HepG2 (cell line): ENCODE measurements at regions not wholly inside any gene's neighbourhood (a gene's known extent, or its start where the extent isn't known, plus 50 kb on each side); places are given as distances from the start of the nearest gene placed in this dataset.

Experiments
- ATAC-seq: fragments of 200-7000 bp; cut with Tn5 transposase; 3 replicates; pipeline ENCODE4 v1.9.1; 2020; ENCODE audit warnings: mild to moderate bottlenecking, moderate library complexity
- BruUV-seq: library from RNA; stranded (reverse); fragments of 400-500 nt; replicated peaks from 2 replicates; lab custom pipeline; 2021; lab: Mats Ljungman, UMichigan
- CTCF ChIA-PET: fragments of 300-600 bp; formaldehyde crosslinking; extraction: SDS; loops from one replicate; lab custom pipeline; 2021; ENCODE audit warnings: low total read pairs, inconsistent platforms, low intra/inter-chr PET ratio; lab: Yijun Ruan, JAX
- POLR2A ChIA-PET: fragments of 350-600 bp; sonication (Branson Sonifier 250); formaldehyde crosslinking; loops from one replicate; lab custom pipeline; 2020; ENCODE audit warnings: antibody characterized with exemption, inconsistent platforms; lab: Yijun Ruan, JAX
- DNase-seq: peaks from one replicate; pipeline ENCODE4 v3.0.0-alpha.2; 2015; ENCODE audit warnings: low spot score
- FAIRE-seq: peaks from 3 replicates; lab custom pipeline; 2011; peaks lifted over from hg19 to GRCh38; lab: Jason Lieb, UNC
- H2AFZ ChIP-seq: one replicate; pipeline ENCODE4 v1.6.1; 2011; ENCODE audit warnings: low read length, inconsistent platforms
- H3K27ac ChIP-seq: fragments of 300-600 bp; 3 replicates; pipeline ENCODE4 v1.8.0; 2011; ENCODE audit warnings: mixed run types, mild to moderate bottlenecking, mixed read lengths, low read length, inconsistent platforms; ENCODE audit not compliant: insufficient read depth; ENCODE audit errors: extremely low read length
- H3K27me3 ChIP-seq, 2 experiments: fragments of 200-600 bp in 1 of 2; 2 replicates in 1 of 2; 3 replicates in 1 of 2; pipeline versions ENCODE4 v1.6.0 to v1.8.0; 2011; ENCODE audit warnings: low read length in 2 of 2, mild to moderate bottlenecking in 2 of 2, moderate library complexity in 2 of 2, inconsistent platforms in 1 of 2; ENCODE audit not compliant: insufficient read depth in 2 of 2, control insufficient read depth in 1 of 2
- H3K36me3 ChIP-seq, 2 experiments: fragments of 200-600 bp in 1 of 2; replicated peaks in 1 of 2; 2 replicates in 1 of 2; 3 replicates in 1 of 2; pipeline versions ENCODE4 v1.5.1 to v1.8.0; 2011; ENCODE audit warnings: low read length in 2 of 2, inconsistent platforms in 1 of 2; ENCODE audit not compliant: insufficient read depth in 2 of 2, control insufficient read depth in 1 of 2
- H3K4me1 ChIP-seq: 2 replicates; pipeline ENCODE4 v1.5.1; 2012; ENCODE audit warnings: low read length, inconsistent platforms; ENCODE audit not compliant: insufficient read depth
- H3K4me2 ChIP-seq: 2 replicates; pipeline ENCODE4 v1.6.0; 2011; ENCODE audit warnings: low read depth, low read length, inconsistent platforms
- H3K4me3 ChIP-seq, 3 experiments: fragments of 200-600 bp in 1 of 3; sonication (generic), shearing (Covaris generic) in 1 of 3; replicated peaks in 1 of 3; 2 replicates each; pipeline ENCODE4 v1.5.1; 2011 to 2016; ENCODE audit warnings: low read length in 3 of 3, inconsistent platforms in 2 of 3, low read depth in 2 of 3, mild to moderate bottlenecking in 2 of 3, control low read depth in 1 of 3, mixed read lengths in 1 of 3; ENCODE audit not compliant: insufficient read depth in 1 of 3
- H3K79me2 ChIP-seq: one replicate; pipeline ENCODE4 v1.6.1; 2011; ENCODE audit warnings: low read length, inconsistent platforms; ENCODE audit not compliant: insufficient read depth
- H3K9ac ChIP-seq: 2 replicates; pipeline ENCODE4 v1.6.0; 2011; ENCODE audit warnings: mild to moderate bottlenecking, low read depth, low read length, inconsistent platforms; ENCODE audit not compliant: insufficient read depth
- H3K9me3 ChIP-seq: 2 replicates; pipeline ENCODE4 v1.5.1; 2012; ENCODE audit warnings: mild to moderate bottlenecking, low read length
- H4K20me1 ChIP-seq: 2 replicates; pipeline ENCODE4 v1.6.0; 2011; ENCODE audit warnings: inconsistent platforms, mild to moderate bottlenecking, low read length, moderate library complexity; ENCODE audit not compliant: insufficient read depth
- AGO1 ChIP-seq: fragments of 200-400 bp; formaldehyde crosslinking; IDR thresholded peaks from 2 replicates; pipeline ENCODE4 v1.6.1; 2017; ENCODE audit warnings: mild to moderate bottlenecking, low read depth, low read length, moderate library complexity; ENCODE audit not compliant: poor library complexity, severe bottlenecking
- BORCS8-MEF2B ChIP-seq: sonication (generic); formaldehyde crosslinking; IDR thresholded peaks from 2 replicates; pipeline ENCODE4 v1.8.0; 2022; ENCODE audit warnings: mild to moderate bottlenecking, missing genetic modification reagents
- EP300 ChIP-seq, 3 experiments: sonication (generic) in 1 of 3; formaldehyde crosslinking in 1 of 3; IDR thresholded peaks; 2 replicates each; pipeline versions ENCODE4 v1.5.1 to v1.6.1; 2011 to 2020; ENCODE audit warnings: low read depth in 2 of 3, low read length in 2 of 3, borderline replicate concordance in 1 of 3, improper control_type of control experiment in 1 of 3, mild to moderate bottlenecking in 1 of 3, missing genetic modification reagents in 1 of 3, moderate library complexity in 1 of 3
- GABPB1 ChIP-seq: IDR thresholded peaks from 2 replicates; pipeline ENCODE4 v1.6.1; 2016; ENCODE audit warnings: mild to moderate bottlenecking, missing genetic modification reagents, moderate library complexity, missing compliant biosample characterization
- HNRNPL ChIP-seq: fragments of 200-400 bp; formaldehyde crosslinking; IDR thresholded peaks from 2 replicates; pipeline ENCODE4 v1.6.1; 2017; ENCODE audit warnings: mild to moderate bottlenecking, low read depth, low read length
- KDM5A ChIP-seq: fragments of 200-600 bp; sonication (generic); IDR thresholded peaks from 2 replicates; pipeline ENCODE4 v1.7.0; 2018; ENCODE audit warnings: antibody characterized with exemption, mild to moderate bottlenecking, low read length, borderline replicate concordance
- NFIC ChIP-seq: IDR thresholded peaks from 2 replicates; pipeline ENCODE4 v1.6.1; 2012; ENCODE audit warnings: mild to moderate bottlenecking, low read length, inconsistent platforms
- PCBP1 ChIP-seq: fragments of 200-400 bp; formaldehyde crosslinking; IDR thresholded peaks from 2 replicates; pipeline ENCODE4 v1.6.1; 2017; ENCODE audit warnings: mild to moderate bottlenecking, low read depth, low read length, borderline replicate concordance
- PHF21A ChIP-seq: sonication (generic); formaldehyde crosslinking; IDR thresholded peaks from 2 replicates; pipeline ENCODE4 v1.5.0; 2020; ENCODE audit warnings: mild to moderate bottlenecking, missing genetic modification reagents
- ZNF432 ChIP-seq: sonication (generic); formaldehyde crosslinking; IDR thresholded peaks from 2 replicates; pipeline ENCODE4 v1.5.0; 2020; ENCODE audit warnings: missing genetic modification reagents, mild to moderate bottlenecking, borderline replicate concordance
- ZNF496 ChIP-seq: sonication (generic); formaldehyde crosslinking; IDR thresholded peaks from 2 replicates; pipeline ENCODE4 v1.8.1; 2023; ENCODE audit warnings: mild to moderate bottlenecking, moderate library complexity, missing genetic modification reagents; ENCODE audit not compliant: insufficient replicate concordance
- ZNF775 ChIP-seq: sonication (generic); formaldehyde crosslinking; IDR thresholded peaks from 2 replicates; pipeline ENCODE4 v1.4.0; 2020; ENCODE audit warnings: missing genetic modification reagents, mild to moderate bottlenecking, moderate library complexity, borderline replicate concordance
- WGBS: methylation state at CpG from one replicate; pipeline ENCODE4 v1.1.6; 2017; ENCODE audit warnings: low lambda C conversion rate; 5-methylcytosine and 5-hydroxymethylcytosine counted together
- in situ Hi-C: cut with HindIII; loops from 2 replicates; pipeline ENCODE4 v1.10.0; 2017; ENCODE audit warnings: low pct_unique_long_range_greater_than_20kb; ENCODE audit not compliant: extremely low pct_ligation_motif_present
- intact Hi-C: fragments of 100-400 bp; cut with micrococcal nuclease; formaldehyde crosslinking; loops from one replicate; pipeline ENCODE4 v1.10.0; 2022; ENCODE audit not compliant: unreplicated experiment
- TF ChIP-seq, protein P1 (sequence below): IDR thresholded peaks from 2 replicates; pipeline ENCODE4 v1.6.1; 2016; ENCODE audit warnings: low read depth
- TF ChIP-seq, protein P2 (sequence below): sonication (generic); formaldehyde crosslinking; conservative IDR thresholded peaks from 2 replicates; pipeline ENCODE4 v1.4.0; 2020; ENCODE audit warnings: mild to moderate bottlenecking, missing genetic modification reagents, moderate library complexity

DNA sequence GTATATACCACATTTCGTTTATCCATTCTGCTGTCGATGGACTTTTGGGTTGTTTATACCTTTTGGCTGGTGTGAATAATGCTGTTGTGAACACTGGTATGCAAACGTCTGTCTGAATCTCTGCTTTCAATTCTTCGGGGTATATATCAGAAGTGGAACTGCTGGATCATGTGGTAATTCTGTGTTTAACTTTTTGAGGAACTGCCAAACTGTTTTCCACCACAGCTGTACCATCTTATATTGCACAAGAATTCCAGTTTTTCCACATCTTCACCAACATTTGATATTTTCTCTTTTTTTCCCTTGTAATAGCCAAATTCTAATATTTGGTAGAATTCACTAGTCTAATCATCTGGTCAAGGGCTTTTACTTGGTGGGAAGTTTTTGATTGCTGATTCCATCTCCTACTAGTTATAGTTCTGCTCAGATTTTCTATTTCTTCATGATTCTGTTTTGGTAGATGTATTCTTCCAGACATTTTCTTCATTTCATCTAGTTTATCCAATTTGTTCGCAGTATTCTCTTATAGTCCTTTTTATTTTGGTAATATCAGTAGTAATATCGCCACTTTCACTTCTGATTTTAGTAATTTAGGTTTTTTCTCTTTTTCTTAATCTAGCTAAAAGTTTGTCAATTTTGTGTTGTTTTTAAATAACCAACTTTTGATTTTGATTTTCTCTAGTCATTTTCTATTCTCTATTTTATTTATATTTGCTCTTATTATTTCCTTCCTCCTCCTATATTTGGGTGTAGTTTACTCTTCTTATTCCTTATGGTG, 271.2 kb downstream of the ZEB1 start:
- in situ Hi-C loops (no loop called here), intact Hi-C loops (no loop called here)
- ChIA-PET CTCF (no interaction called here), POLR2A (no interaction called here)
- no peak for DNase-seq
- Histone ChIP-seq H3K27me3 (peaks cover 0 to 8% of the 10 kb centered on the region in 2 experiments; a peak in 2 of 5 replicates), H3K9me3 (peaks cover 9% of the 10 kb centered on the region; the same call in 1 of the 2 replicates), H3K27ac (no peak overlapping the region), H3K36me3 (no peaks in the 10 kb centered on the region), H3K9ac (no peak overlapping the region), H3K4me3 (no peak overlapping the region), H3K79me2 (no peaks in the 10 kb centered on the region), H3K4me2 (no peak overlapping the region), H3K4me1 (no peaks in the 10 kb centered on the region), H4K20me1 (no peaks in the 10 kb centered on the region), H2AFZ (no peak overlapping the region)
- no TSS peak for BruUV-seq
- 24% methylated on average over 6 of the region's 6 CpGs for WGBS
- no peak for FAIRE-seq
- ATAC-seq, result no peak
- TF ChIP-seq PCBP1 (no peak), BORCS8-MEF2B (CRISPR knock-in tag) (no peak), HNRNPL (no peak), ZNF496 (no peak), ZNF775 (CRISPR knock-in tag) (no peak), KDM5A (no peak), ZNF432 (CRISPR knock-in tag) (no peak), GABPB1 (CRISPR knock-in tag) (no peak), PHF21A (CRISPR knock-in tag) (no peak), AGO1 (no peak), EP300 (IDR thresholded peaks at IDR 0.05; ENCODE audit: low read depth in 2 of 2, low read length in 2 of 2) (no peak), EP300 (CRISPR knock-in tag; IDR thresholded peaks at IDR 0.05; ENCODE audit: borderline replicate concordance) (no peak), NFIC (no peak)
- TF ChIP-seq, protein P1, sequence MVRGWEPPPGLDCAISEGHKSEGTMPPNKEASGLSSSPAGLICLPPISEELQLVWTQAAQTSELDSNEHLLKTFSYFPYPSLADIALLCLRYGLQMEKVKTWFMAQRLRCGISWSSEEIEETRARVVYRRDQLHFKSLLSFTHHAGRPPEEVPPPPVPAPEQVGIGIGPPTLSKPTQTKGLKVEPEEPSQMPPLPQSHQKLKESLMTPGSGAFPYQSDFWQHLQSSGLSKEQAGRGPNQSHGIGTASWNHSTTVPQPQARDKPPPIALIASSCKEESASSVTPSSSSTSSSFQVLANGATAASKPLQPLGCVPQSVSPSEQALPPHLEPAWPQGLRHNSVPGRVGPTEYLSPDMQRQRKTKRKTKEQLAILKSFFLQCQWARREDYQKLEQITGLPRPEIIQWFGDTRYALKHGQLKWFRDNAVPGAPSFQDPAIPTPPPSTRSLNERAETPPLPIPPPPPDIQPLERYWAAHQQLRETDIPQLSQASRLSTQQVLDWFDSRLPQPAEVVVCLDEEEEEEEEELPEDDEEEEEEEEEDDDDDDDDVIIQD (CRISPR knock-in tag), result no peak
- TF ChIP-seq, protein P2, sequence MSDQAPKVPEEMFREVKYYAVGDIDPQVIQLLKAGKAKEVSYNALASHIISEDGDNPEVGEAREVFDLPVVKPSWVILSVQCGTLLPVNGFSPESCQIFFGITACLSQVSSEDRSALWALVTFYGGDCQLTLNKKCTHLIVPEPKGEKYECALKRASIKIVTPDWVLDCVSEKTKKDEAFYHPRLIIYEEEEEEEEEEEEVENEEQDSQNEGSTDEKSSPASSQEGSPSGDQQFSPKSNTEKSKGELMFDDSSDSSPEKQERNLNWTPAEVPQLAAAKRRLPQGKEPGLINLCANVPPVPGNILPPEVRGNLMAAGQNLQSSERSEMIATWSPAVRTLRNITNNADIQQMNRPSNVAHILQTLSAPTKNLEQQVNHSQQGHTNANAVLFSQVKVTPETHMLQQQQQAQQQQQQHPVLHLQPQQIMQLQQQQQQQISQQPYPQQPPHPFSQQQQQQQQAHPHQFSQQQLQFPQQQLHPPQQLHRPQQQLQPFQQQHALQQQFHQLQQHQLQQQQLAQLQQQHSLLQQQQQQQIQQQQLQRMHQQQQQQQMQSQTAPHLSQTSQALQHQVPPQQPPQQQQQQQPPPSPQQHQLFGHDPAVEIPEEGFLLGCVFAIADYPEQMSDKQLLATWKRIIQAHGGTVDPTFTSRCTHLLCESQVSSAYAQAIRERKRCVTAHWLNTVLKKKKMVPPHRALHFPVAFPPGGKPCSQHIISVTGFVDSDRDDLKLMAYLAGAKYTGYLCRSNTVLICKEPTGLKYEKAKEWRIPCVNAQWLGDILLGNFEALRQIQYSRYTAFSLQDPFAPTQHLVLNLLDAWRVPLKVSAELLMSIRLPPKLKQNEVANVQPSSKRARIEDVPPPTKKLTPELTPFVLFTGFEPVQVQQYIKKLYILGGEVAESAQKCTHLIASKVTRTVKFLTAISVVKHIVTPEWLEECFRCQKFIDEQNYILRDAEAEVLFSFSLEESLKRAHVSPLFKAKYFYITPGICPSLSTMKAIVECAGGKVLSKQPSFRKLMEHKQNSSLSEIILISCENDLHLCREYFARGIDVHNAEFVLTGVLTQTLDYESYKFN (CRISPR knock-in tag), result no peak
